IPS-18c (cell line): ENCODE measurements at regions not wholly inside any gene's neighbourhood (a gene's known extent, or its start where the extent isn't known, plus 50 kb on each side); places are given as distances from the start of the nearest gene placed in this dataset.

ENCODE experiments used
- H3K4me3 ChIP-seq: 2 replicates; pipeline ENCODE4 v1.7.0; 2013; ENCODE audit warnings: low read depth, mild to moderate bottlenecking, low read length, moderate library complexity; ENCODE audit not compliant: insufficient read depth
- H3K9me3 ChIP-seq: one replicate; pipeline ENCODE4 v1.6.1; 2013; ENCODE audit warnings: mild to moderate bottlenecking, low read length, moderate library complexity; ENCODE audit not compliant: control insufficient read depth, insufficient read depth

DNA sequence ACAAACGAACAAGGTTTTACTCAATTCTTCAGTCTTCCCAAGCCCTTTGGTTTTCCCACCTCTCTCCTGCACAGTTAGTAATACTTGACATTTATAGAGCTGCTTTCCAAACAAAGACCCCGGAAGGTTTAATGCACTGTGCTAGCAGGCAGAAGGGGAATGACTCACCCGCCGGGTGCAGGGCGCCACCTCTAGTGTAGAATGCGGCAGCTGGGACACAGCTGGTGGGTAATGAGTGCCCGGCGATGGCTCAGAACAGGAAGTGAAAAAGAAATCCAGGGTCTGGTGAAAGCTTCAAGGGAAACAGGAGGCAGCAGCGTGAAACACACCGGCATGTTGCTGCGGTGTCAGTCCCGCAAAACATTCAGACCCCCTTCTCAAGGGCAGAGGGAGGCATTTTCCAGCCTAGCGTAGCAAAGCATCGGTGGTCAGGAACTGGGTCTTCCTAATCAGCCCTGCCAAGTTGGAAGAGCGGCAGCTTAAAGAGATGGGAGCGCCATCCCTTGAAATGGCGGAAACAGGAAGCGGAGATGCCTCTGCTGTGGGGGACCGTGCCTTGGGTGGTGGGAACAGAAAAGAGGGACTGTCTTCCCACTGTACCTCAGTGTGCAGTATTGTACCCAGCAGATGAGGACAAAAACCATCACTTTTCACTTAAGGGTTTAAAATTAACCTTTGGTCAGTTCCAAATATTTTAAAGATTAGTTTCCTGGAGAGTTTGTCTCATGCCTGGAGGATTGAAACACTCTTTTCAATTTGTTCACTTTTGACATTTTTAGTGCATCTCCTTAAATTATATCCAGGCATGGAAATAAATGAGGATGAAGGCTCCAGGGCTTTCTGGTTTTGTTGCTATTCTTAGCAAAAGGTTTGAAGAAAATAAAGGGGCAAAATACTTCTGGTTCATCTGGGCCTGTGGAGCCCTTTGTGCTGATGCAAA, 160.7 kb upstream of the MCTP2 start:
- Histone ChIP-seq H3K9me3 (no peaks in the 10 kb centered on the region), H3K4me3 (no peak overlapping the region)

GRCh38 chr15:94069844-94070243, 161.5 kb upstream of the MCTP2 start:
- Histone ChIP-seq H3K9me3 (no peaks in the 10 kb centered on the region), H3K4me3 (no peak overlapping the region)

- Histone ChIP-seq H3K4me3 (no peak overlapping the region), H3K9me3 (no peaks in the 10 kb centered on the region)
Measured at GRCh38 chr15:94066811-94067210, 164.6 kb upstream of the MCTP2 start.

DNA sequence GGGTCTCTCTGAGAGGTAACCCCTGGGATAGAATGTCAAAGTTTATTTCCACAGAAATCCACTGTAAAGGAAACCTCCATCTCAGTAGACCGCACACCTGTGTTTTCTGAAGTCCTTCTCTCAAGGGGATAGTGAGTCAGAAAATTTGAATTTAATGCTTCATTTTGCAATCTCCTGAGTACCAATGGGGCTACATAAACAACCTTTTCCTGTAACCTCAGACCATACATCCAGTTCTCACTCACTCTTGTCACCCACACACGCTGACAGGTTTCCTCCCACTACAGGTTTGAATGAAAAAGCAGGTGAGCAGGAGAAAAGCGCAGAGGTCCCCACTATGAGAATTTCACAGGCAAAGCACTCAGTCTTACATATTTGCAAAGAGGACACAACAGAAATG, 165.3 kb upstream of the MCTP2 start:
- no peak overlapping the region for H3K4me3 ChIP-seq
- no peaks in the 10 kb centered on the region for H3K9me3 ChIP-seq

GRCh38 chr15:94064676-94065313, 166.6 kb upstream of the MCTP2 start:
- Histone ChIP-seq H3K4me3 (no peak overlapping the region), H3K9me3 (no peaks in the 10 kb centered on the region)

GRCh38 chr15:94061041-94061440, 170.3 kb upstream of the MCTP2 start:
- no peak overlapping the region for H3K4me3 ChIP-seq
- no peaks in the 10 kb centered on the region for H3K9me3 ChIP-seq

GRCh38 chr15:94059013-94059587, 172.3 kb upstream of the MCTP2 start:
- no peak overlapping the region for H3K4me3 ChIP-seq
- no peaks in the 10 kb centered on the region for H3K9me3 ChIP-seq

GRCh38 chr15:94057305-94057704, 174.1 kb upstream of the MCTP2 start:
- Histone ChIP-seq H3K9me3 (no peaks in the 10 kb centered on the region), H3K4me3 (no peak overlapping the region)

GRCh38 chr15:94056314-94056713, 175.0 kb upstream of the MCTP2 start:
- Histone ChIP-seq H3K4me3 (no peak overlapping the region), H3K9me3 (no peaks in the 10 kb centered on the region)

GRCh38 chr15:94053626-94054025, 177.7 kb upstream of the MCTP2 start:
- Histone ChIP-seq H3K4me3 (no peak overlapping the region), H3K9me3 (no peaks in the 10 kb centered on the region)

DNA sequence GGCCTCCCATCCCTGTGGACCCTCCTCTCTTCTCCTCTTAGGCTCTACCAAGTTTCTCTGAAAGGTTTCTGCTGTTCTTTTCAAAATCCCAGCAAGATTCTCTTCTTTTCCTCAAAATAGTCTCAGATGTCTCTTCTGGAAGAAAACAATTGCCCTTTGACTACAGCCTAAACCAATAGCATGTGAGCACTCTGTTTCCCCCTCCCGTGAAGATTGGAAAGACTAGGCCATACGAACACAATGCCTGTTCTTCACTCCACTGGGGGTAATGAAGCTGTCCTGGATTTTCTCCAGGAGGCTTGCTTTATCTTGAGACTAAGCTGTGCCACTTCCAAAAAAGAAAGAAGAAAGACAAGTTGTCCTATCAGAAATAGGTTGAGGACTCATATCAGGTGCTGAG, 178.7 kb upstream of the MCTP2 start:
- H3K4me3 ChIP-seq, result no peak overlapping the region
- H3K9me3 ChIP-seq, result no peaks in the 10 kb centered on the region

GRCh38 chr15:94047566-94047965, 183.8 kb upstream of the MCTP2 start:
- Histone ChIP-seq H3K4me3 (no peak overlapping the region), H3K9me3 (peaks cover 3% of the 10 kb centered on the region)

DNA sequence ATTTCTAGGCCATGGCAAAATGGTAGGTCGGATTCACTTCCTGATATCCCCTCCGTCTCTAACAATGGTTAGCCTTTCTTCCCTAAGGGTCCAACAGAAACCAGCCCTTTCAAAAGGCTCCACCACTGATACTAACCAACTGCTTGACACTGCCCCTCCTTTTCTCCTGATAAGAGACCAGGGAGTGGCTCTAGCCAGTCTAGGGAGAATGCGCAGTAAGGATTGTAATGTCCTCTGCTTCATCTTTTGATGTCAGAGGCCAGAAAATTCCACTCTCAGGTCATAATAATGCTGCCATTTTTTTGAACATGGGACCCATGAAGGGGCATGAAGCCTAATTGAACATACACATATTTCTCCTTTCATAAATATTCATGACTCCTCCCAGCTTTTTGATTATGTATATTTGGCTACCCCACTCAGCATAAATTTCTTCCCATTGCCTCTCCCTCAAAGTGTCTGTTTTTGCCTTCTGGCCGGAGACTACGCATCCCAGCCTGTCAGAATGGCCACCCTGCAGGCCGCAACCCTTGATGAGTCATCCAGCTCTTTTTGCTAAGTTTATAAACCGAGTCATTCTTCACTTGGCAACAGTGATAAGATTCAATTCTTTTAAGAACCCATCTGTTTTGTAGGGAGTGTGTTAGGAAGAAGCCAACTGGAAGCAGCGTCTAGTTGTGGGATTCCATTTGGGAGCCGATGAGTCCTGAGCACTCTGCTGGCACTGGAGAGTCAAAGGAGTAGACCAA, 189.0 kb upstream of the MCTP2 start:
- Histone ChIP-seq H3K4me3 (no peak overlapping the region), H3K9me3 (peaks cover 3% of the 10 kb centered on the region)

DNA sequence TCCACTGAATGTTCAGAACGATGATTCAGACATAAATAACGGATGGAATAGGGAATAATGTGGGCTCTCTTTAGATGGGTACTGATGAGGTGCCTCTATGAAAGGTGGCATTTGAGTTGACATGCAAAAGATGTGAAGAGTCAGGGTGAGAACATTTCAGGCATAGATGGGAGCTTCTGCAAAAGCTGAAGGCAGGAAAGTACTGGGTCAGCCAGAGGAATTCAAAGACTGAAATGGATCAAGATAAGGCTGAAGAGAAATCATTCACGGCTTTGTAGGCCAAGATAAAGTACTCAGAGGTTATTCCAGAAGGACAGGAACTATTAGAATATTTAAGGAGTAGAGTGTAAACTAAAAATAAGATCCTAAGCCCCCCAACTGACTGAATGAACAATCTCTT, 189.6 kb upstream of the MCTP2 start:
- no peak overlapping the region for H3K4me3 ChIP-seq
- H3K9me3 ChIP-seq, result peaks cover 3% of the 10 kb centered on the region

GRCh38 chr15:94040541-94041248, 190.7 kb upstream of the MCTP2 start:
- no peak overlapping the region for H3K4me3 ChIP-seq
- H3K9me3 ChIP-seq, result peaks cover 3% of the 10 kb centered on the region

- H3K4me3 ChIP-seq, result no peak overlapping the region
- H3K9me3 ChIP-seq, result no peaks in the 10 kb centered on the region
Measured at GRCh38 chr15:94036156-94036555, 195.2 kb upstream of the MCTP2 start.

DNA sequence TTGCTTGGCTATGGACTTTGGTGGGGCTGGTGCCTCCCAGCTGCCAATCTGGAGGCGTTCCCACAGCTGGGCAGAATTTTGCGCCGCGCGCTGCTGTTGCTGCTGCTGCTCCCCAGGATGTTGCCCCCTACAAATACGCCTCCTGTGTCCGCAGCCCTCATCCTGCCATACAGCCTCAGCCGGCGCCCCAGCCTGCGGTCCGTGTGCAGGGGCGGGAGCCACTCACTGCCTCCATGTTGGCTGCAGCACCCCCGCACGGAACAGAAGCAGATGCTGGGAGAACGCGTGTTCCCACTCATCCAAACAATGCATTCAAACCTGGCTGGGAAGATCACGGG, 197.7 kb upstream of the MCTP2 start:
- no peak overlapping the region for H3K4me3 ChIP-seq
- no peaks in the 10 kb centered on the region for H3K9me3 ChIP-seq
